Prostate gland (tissue), 2 donors: ENCODE measurements at regions not wholly inside any gene's neighbourhood (a gene's known extent, or its start where the extent isn't known, plus 50 kb on each side); places are given as distances from the start of the nearest gene placed in this dataset.

ENCODE experiments used
- POLR2A ChIP-seq: fragments of 450-650 bp; IDR thresholded peaks from one replicate; pipeline ENCODE4 v1.6.1; 2016; ENCODE audit warnings: antibody characterized with exemption, mild to moderate bottlenecking
- POLR2AphosphoS5 ChIP-seq: sonication (generic); formaldehyde crosslinking; IDR thresholded peaks from one replicate; pipeline ENCODE4 v1.6.1; 2017; ENCODE audit warnings: antibody characterized with exemption
- TF ChIP-seq, protein P1 (sequence below), 4 experiments: fragments of 200-600 bp in 2 of 4; fragments of 450-650 bp in 2 of 4; sonication (generic) in 2 of 4; IDR thresholded peaks; 1 replicate in 3 of 4; 2 replicates in 1 of 4; pipeline ENCODE4 v1.5.1; 2016 to 2019; ENCODE audit warnings: antibody characterized with exemption in 4 of 4, mild to moderate bottlenecking in 2 of 4, moderate library complexity in 2 of 4

DNA sequence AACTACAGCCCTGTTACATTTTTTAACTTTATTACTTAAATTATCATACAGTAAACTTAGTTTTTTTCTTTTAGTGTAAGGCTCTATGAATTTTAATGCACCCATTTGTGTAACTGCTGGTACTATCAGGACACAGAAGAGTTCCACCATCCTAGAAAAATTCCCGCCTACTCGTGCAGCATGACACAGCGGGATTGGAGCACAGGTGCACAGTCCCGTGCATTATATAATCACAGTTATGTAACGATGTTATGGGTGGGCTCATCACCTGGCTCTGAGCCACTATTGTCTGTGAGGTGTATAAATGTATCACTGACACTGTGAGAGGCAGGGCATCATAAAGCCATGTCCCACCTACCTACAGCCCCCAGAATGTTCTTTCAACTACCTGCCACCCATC is 80.7 kb downstream of the DRD1 start:
- TF ChIP-seq, protein P1, sequence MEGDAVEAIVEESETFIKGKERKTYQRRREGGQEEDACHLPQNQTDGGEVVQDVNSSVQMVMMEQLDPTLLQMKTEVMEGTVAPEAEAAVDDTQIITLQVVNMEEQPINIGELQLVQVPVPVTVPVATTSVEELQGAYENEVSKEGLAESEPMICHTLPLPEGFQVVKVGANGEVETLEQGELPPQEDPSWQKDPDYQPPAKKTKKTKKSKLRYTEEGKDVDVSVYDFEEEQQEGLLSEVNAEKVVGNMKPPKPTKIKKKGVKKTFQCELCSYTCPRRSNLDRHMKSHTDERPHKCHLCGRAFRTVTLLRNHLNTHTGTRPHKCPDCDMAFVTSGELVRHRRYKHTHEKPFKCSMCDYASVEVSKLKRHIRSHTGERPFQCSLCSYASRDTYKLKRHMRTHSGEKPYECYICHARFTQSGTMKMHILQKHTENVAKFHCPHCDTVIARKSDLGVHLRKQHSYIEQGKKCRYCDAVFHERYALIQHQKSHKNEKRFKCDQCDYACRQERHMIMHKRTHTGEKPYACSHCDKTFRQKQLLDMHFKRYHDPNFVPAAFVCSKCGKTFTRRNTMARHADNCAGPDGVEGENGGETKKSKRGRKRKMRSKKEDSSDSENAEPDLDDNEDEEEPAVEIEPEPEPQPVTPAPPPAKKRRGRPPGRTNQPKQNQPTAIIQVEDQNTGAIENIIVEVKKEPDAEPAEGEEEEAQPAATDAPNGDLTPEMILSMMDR (IDR thresholded peaks at IDR 0.05): no peak
- TF ChIP-seq POLR2AphosphoS5 (no peak), POLR2A (no peak)
